ENCODE measurements at regions not wholly inside any gene's neighbourhood (a gene's known extent, or its start where the extent isn't known, plus 50 kb on each side); places are given as distances from the start of the nearest gene placed in this dataset.

DNA sequence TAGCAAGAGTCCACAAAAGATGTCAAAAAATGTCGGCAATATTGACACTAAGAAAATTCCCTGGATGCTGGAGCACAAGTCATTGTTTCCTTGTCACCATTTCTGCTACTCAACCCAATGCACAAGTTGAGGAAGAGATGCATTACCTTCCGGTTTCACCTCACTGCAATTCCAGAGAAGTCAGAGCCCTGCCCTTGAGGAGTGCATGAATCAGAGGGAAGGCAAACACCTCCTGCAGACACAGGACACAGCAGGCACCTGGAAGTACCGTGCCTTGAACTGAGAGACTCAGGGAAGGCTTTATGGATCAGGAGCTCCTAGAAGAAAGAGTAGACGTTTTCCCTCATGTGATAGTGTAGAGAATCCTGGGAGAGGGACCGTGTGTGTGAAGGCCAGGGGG, 62.7 kb upstream of the ARL4C start:
- H3K4me2 ChIP-seq (ENCODE audit: control insufficient read depth, extremely low read depth, insufficient read depth, low read depth, low read length) = no peak overlapping the region
- no peaks in the 10 kb centered on the region for H3K36me3 ChIP-seq (ENCODE audit: control insufficient read depth in 2 of 2, extremely low read depth in 1 of 2, insufficient read depth in 2 of 2, low read length in 2 of 2)
- no peak overlapping the region for H3K4me3 ChIP-seq (ENCODE audit: control insufficient read depth in 2 of 3, extremely low read depth in 1 of 3, insufficient read depth in 2 of 3, low read depth in 1 of 3, low read length in 3 of 3)
- peaks cover 4% of the 10 kb centered on the region for H3K4me1 ChIP-seq (ENCODE audit: control insufficient read depth, extremely low read depth, insufficient read depth, low read length)
- TF ChIP-seq CTCF (optimal IDR thresholded peaks at IDR 0.05 in 1 of 3, IDR thresholded peaks at IDR 0.05 in 1 of 3, conservative IDR thresholded peaks at IDR 0.05 in 1 of 3; ENCODE audit: extremely low read depth in 1 of 3, insufficient read depth in 2 of 3, low read length in 3 of 3) (no peak), EZH2 (IDR thresholded peaks at IDR 0.05; ENCODE audit: low read length) (no peak)
- no peaks in the 10 kb centered on the region for H3K9me1 ChIP-seq (ENCODE audit: control insufficient read depth, extremely low read depth, insufficient read depth, low read length)
- dilution Hi-C loops (cut with MboI; ENCODE audit: extremely low pct_ligation_motif_present, low sequenced_read_pairs) = loop anchor here (25.0 kb wide), 1 partner anchor 553 kb away; no protein-coding TSS in a partner anchor
- H3K9ac ChIP-seq (ENCODE audit: control insufficient read depth, extremely low read depth, insufficient read depth, low read length) = no peak overlapping the region
- FAIRE-seq (no peak), DNase-seq (ENCODE audit: low read depth, low spot score) (no peak)
- H2AFZ ChIP-seq (ENCODE audit: control insufficient read depth, low read length) = no peak overlapping the region
- no peaks in the 10 kb centered on the region for H3K9me3 ChIP-seq (ENCODE audit: control insufficient read depth, low read depth, low read length)
- H3K79me2 ChIP-seq (ENCODE audit: control insufficient read depth, insufficient read depth, low read length) = no peaks in the 10 kb centered on the region
- no peaks in the 10 kb centered on the region for H3K27me3 ChIP-seq (ENCODE audit: control insufficient read depth, extremely low read depth, insufficient read depth, low read length)
- no peak overlapping the region for H3K27ac ChIP-seq (ENCODE audit: control insufficient read depth, insufficient read depth, low read length)
- H4K20me1 ChIP-seq (ENCODE audit: control insufficient read depth, extremely low read depth, insufficient read depth, low read length) = no peaks in the 10 kb centered on the region

- H3K79me2 ChIP-seq (ENCODE audit: control insufficient read depth, insufficient read depth, low read length) = no peaks in the 10 kb centered on the region
- no peaks in the 10 kb centered on the region for H3K27me3 ChIP-seq (ENCODE audit: control insufficient read depth, extremely low read depth, insufficient read depth, low read length)
- no peak for FAIRE-seq
- H3K4me2 ChIP-seq (ENCODE audit: control insufficient read depth, extremely low read depth, insufficient read depth, low read depth, low read length) = no peak overlapping the region
- H3K36me3 ChIP-seq (ENCODE audit: control insufficient read depth in 2 of 2, extremely low read depth in 1 of 2, insufficient read depth in 2 of 2, low read length in 2 of 2) = no peaks in the 10 kb centered on the region
- H3K27ac ChIP-seq (ENCODE audit: control insufficient read depth, insufficient read depth, low read length) = no peak overlapping the region
- no peak overlapping the region for H3K9ac ChIP-seq (ENCODE audit: control insufficient read depth, extremely low read depth, insufficient read depth, low read length)
- no peak overlapping the region for H3K4me3 ChIP-seq (ENCODE audit: control insufficient read depth in 2 of 3, extremely low read depth in 1 of 3, insufficient read depth in 2 of 3, low read depth in 1 of 3, low read length in 3 of 3)
- no peak for DNase-seq (ENCODE audit: low read depth, low spot score)
- TF ChIP-seq CTCF (optimal IDR thresholded peaks at IDR 0.05 in 1 of 3, IDR thresholded peaks at IDR 0.05 in 1 of 3, conservative IDR thresholded peaks at IDR 0.05 in 1 of 3; ENCODE audit: extremely low read depth in 1 of 3, insufficient read depth in 2 of 3, low read length in 3 of 3) (no peak), EZH2 (IDR thresholded peaks at IDR 0.05; ENCODE audit: low read length) (no peak)
- peaks cover 4% of the 10 kb centered on the region for H3K4me1 ChIP-seq (ENCODE audit: control insufficient read depth, extremely low read depth, insufficient read depth, low read length)
- H4K20me1 ChIP-seq (ENCODE audit: control insufficient read depth, extremely low read depth, insufficient read depth, low read length) = no peaks in the 10 kb centered on the region
- no peak overlapping the region for H2AFZ ChIP-seq (ENCODE audit: control insufficient read depth, low read length)
- dilution Hi-C loops (cut with MboI; ENCODE audit: extremely low pct_ligation_motif_present, low sequenced_read_pairs) = loop anchor here (25.0 kb wide), 1 partner anchor 554 kb away; no protein-coding TSS in a partner anchor
- no peaks in the 10 kb centered on the region for H3K9me3 ChIP-seq (ENCODE audit: control insufficient read depth, low read depth, low read length)
- no peaks in the 10 kb centered on the region for H3K9me1 ChIP-seq (ENCODE audit: control insufficient read depth, extremely low read depth, insufficient read depth, low read length)
Observed at GRCh38 chr2:234558642-234559041, 61.8 kb upstream of the ARL4C start.

Measured in keratinocyte (primary cell).